B cell (primary cell): ENCODE measurements at regions not wholly inside any gene's neighbourhood (a gene's known extent, or its start where the extent isn't known, plus 50 kb on each side); places are given as distances from the start of the nearest gene placed in this dataset.

ENCODE experiments used
- ATAC-seq: fragments of 200-7000 bp; cut with Tn5 transposase; one replicate; pipeline ENCODE4 v1.10.0; 2021; ENCODE audit warnings: low read depth, mild to moderate bottlenecking, moderate number of reproducible peaks, moderate library complexity
- CTCF ChIA-PET: fragments of 350-600 bp; sonication (Branson Sonifier 250); formaldehyde crosslinking; loops from one replicate; lab custom pipeline; 2021; ENCODE audit warnings: antibody characterized with exemption, inconsistent platforms; lab: Charles Lee
- POLR2A ChIA-PET: fragments of 350-600 bp; sonication (Branson Sonifier 250); formaldehyde crosslinking; loops from one replicate; lab custom pipeline; 2021; ENCODE audit warnings: antibody characterized with exemption; lab: Charles Lee
- DNase-seq: peaks from one replicate; pipeline ENCODE4 v3.0.0; 2013
- H2AFZ ChIP-seq: 2 replicates; pipeline ENCODE4 v1.6.1; 2012; ENCODE audit warnings: mild to moderate bottlenecking, low read depth, low read length; ENCODE audit not compliant: insufficient read depth, poor library complexity, severe bottlenecking
- H3K27ac ChIP-seq, 2 donors: 1 replicate in 1 of 2; 2 replicates in 1 of 2; pipeline ENCODE4 v1.5.1; 2012 to 2013; ENCODE audit warnings: low read length in 2 of 2, mild to moderate bottlenecking in 2 of 2, moderate library complexity in 1 of 2
- H3K27me3 ChIP-seq, 4 experiments: fragments of 200-600 bp in 1 of 4; sonication (generic) in 1 of 4; replicated peaks in 1 of 4; 1 replicate in 2 of 4; 2 replicates in 2 of 4; pipeline versions ENCODE4 v1.6.1 to v1.7.0; 2013 to 2016; ENCODE audit warnings: low read length in 3 of 4, mild to moderate bottlenecking in 2 of 4, mixed read lengths in 1 of 4, moderate library complexity in 1 of 4; ENCODE audit not compliant: insufficient read depth in 4 of 4, control insufficient read depth in 3 of 4; ENCODE audit errors: control extremely low read depth in 1 of 4
- H3K36me3 ChIP-seq, 2 experiments: replicated peaks in 1 of 2; 1 replicate in 1 of 2; 2 replicates in 1 of 2; pipeline versions ENCODE4 v1.6.1 to v1.7.1; 2013; ENCODE audit warnings: low read length in 1 of 2; ENCODE audit not compliant: insufficient read depth in 2 of 2, control insufficient read depth in 1 of 2; ENCODE audit errors: control extremely low read depth in 1 of 2, extremely low read depth in 1 of 2
- H3K4me1 ChIP-seq, 2 donors: fragments of 200-600 bp in 1 of 2; sonication (generic) in 1 of 2; 1 replicate in 1 of 2; 2 replicates in 1 of 2; pipeline versions ENCODE4 v1.5.1 to v1.6.1; 2013 to 2017; ENCODE audit warnings: low read length in 2 of 2; ENCODE audit not compliant: control insufficient read depth in 2 of 2, insufficient read depth in 2 of 2
- H3K4me2 ChIP-seq: replicated peaks from 2 replicates; pipeline ENCODE3; 2012; ENCODE audit warnings: mild to moderate bottlenecking, low read depth, low read length; ENCODE audit not compliant: poor library complexity, severe bottlenecking
- H3K4me3 ChIP-seq, 5 experiments: fragments of 200-600 bp in 1 of 5; sonication (generic) in 1 of 5; 1 replicate in 3 of 5; 2 replicates in 2 of 5; pipeline versions ENCODE4 v1.5.1 to v1.7.0; 2011 to 2016; ENCODE audit warnings: low read length in 4 of 5, mild to moderate bottlenecking in 4 of 5, low read depth in 2 of 5, control low read depth in 1 of 5, moderate library complexity in 1 of 5; ENCODE audit not compliant: insufficient read depth in 1 of 5; ENCODE audit errors: control extremely low read depth in 1 of 5, extremely low read depth in 1 of 5
- H3K79me2 ChIP-seq: fragments of 200-600 bp; sonication (generic); one replicate; pipeline ENCODE4 v1.6.0; 2016; ENCODE audit warnings: low read length; ENCODE audit not compliant: control insufficient read depth, insufficient read depth
- H3K9ac ChIP-seq: fragments of 200-600 bp; sonication (generic); 2 replicates; pipeline ENCODE4 v1.6.1; 2017; ENCODE audit warnings: mild to moderate bottlenecking, low read length, moderate library complexity
- H3K9me3 ChIP-seq, 3 donors: one replicate each; pipeline versions ENCODE4 v1.6.1 to v1.7.1; 2013; ENCODE audit warnings: low read length in 2 of 3; ENCODE audit not compliant: control insufficient read depth in 2 of 3, insufficient read depth in 1 of 3; ENCODE audit errors: control extremely low read depth in 1 of 3
- H4K20me1 ChIP-seq: 2 replicates; pipeline ENCODE4 v1.6.0; 2012; ENCODE audit warnings: mild to moderate bottlenecking, low read length; ENCODE audit not compliant: insufficient read depth, control insufficient read depth, poor library complexity, severe bottlenecking
- H3K27ac Mint-ChIP-seq: one replicate; pipeline ENCODE4 v1.8.0; 2021; ENCODE audit warnings: mixed read lengths
- H3K27me3 Mint-ChIP-seq: one replicate; pipeline ENCODE4 v1.8.0; 2021; ENCODE audit warnings: mixed read lengths
- H3K4me1 Mint-ChIP-seq: one replicate; pipeline ENCODE4 v1.8.0; 2021; ENCODE audit warnings: mixed read lengths
- H3K4me3 Mint-ChIP-seq: one replicate; pipeline ENCODE4 v1.8.0; 2021; ENCODE audit warnings: mixed read lengths
- H3K9me3 Mint-ChIP-seq: one replicate; pipeline ENCODE4 v1.8.0; 2022; ENCODE audit warnings: mixed read lengths; ENCODE audit not compliant: insufficient read depth
- CTCF ChIP-seq: fragments of 200-600 bp; IDR thresholded peaks from one replicate; pipeline ENCODE4 v1.8.0; 2022; ENCODE audit warnings: antibody characterized with exemption, mild to moderate bottlenecking
- EZH2 ChIP-seq: IDR thresholded peaks from 2 replicates; pipeline ENCODE4 v1.6.1; 2012; ENCODE audit warnings: borderline replicate concordance, low read depth, mild to moderate bottlenecking, moderate library complexity, low read length; ENCODE audit not compliant: insufficient read depth, poor library complexity, severe bottlenecking
- WGBS: methylation state at CpG from one replicate; pipeline ENCODE4 v1.1.5; 2013; ENCODE audit warnings: missing lambda C conversion rate; ENCODE audit not compliant: insufficient coverage; 5-methylcytosine and 5-hydroxymethylcytosine counted together
- intact Hi-C: fragments of 100-400 bp; cut with micrococcal nuclease; formaldehyde crosslinking; loops from one replicate; pipeline ENCODE4 v1.10.0; 2022

GRCh38 chr9:28120626-28121025, 547.3 kb upstream of the C9orf72 start:
- Histone ChIP-seq H3K9ac (no peak overlapping the region), H3K79me2 (no peaks in the 10 kb centered on the region), H3K36me3 (no peaks in the 10 kb centered on the region), H4K20me1 (no peaks in the 10 kb centered on the region), H3K4me3 (no peak overlapping the region), H3K9me3 (no peaks in the 10 kb centered on the region), H3K27me3 (no peaks in the 10 kb centered on the region), H2AFZ (no peak overlapping the region), H3K27ac (no peak overlapping the region), H3K4me1 (no peaks in the 10 kb centered on the region), H3K4me2 (no peak overlapping the region)
- ChIA-PET CTCF (no interaction called here), POLR2A (no interaction called here)
- no peak for DNase-seq
- H3K9me3 Mint-ChIP-seq, result no peaks in the 10 kb centered on the region
- intact Hi-C loops, result no loop called here
- no peaks in the 10 kb centered on the region for H3K4me1 Mint-ChIP-seq
- WGBS, result no CpG with 5 or more reads among the region's 3 CpGs
- H3K27me3 Mint-ChIP-seq, result no peaks in the 10 kb centered on the region
- no peak overlapping the region for H3K27ac Mint-ChIP-seq
- no peak for ATAC-seq
- TF ChIP-seq CTCF (no peak), EZH2 (no peak)
- no peak overlapping the region for H3K4me3 Mint-ChIP-seq

- intact Hi-C loops, result no loop called here
- H3K79me2 ChIP-seq, result no peaks in the 10 kb centered on the region
- no peak for DNase-seq
- H3K4me3 Mint-ChIP-seq, result no peak overlapping the region
- H3K27me3 ChIP-seq, result no peaks in the 10 kb centered on the region
- H3K9me3 Mint-ChIP-seq, result no peaks in the 10 kb centered on the region
- H3K4me3 ChIP-seq, result no peak overlapping the region
- no peaks in the 10 kb centered on the region for H3K4me1 ChIP-seq
- ChIA-PET CTCF (no interaction called here), POLR2A (no interaction called here)
- WGBS, result no CpG with 5 or more reads among the region's 3 CpGs
- no peaks in the 10 kb centered on the region for H4K20me1 ChIP-seq
- no peaks in the 10 kb centered on the region for H3K9me3 ChIP-seq
- no peaks in the 10 kb centered on the region for H3K27me3 Mint-ChIP-seq
- H3K27ac ChIP-seq, result no peak overlapping the region
- H3K4me1 Mint-ChIP-seq, result no peaks in the 10 kb centered on the region
- TF ChIP-seq EZH2, result no peak
- no peak for TF ChIP-seq CTCF
- no peak overlapping the region for H3K9ac ChIP-seq
- ATAC-seq, result no peak
- no peak overlapping the region for H2AFZ ChIP-seq
- no peaks in the 10 kb centered on the region for H3K36me3 ChIP-seq
- no peak overlapping the region for H3K4me2 ChIP-seq
- H3K27ac Mint-ChIP-seq, result no peak overlapping the region
These were observed 548.1 kb upstream of the C9orf72 start for GRCh38 chr9:28121366-28121765.
